ENCODE measurements at regions not wholly inside any gene's neighbourhood (a gene's known extent, or its start where the extent isn't known, plus 50 kb on each side); places are given as distances from the start of the nearest gene placed in this dataset.

DNA sequence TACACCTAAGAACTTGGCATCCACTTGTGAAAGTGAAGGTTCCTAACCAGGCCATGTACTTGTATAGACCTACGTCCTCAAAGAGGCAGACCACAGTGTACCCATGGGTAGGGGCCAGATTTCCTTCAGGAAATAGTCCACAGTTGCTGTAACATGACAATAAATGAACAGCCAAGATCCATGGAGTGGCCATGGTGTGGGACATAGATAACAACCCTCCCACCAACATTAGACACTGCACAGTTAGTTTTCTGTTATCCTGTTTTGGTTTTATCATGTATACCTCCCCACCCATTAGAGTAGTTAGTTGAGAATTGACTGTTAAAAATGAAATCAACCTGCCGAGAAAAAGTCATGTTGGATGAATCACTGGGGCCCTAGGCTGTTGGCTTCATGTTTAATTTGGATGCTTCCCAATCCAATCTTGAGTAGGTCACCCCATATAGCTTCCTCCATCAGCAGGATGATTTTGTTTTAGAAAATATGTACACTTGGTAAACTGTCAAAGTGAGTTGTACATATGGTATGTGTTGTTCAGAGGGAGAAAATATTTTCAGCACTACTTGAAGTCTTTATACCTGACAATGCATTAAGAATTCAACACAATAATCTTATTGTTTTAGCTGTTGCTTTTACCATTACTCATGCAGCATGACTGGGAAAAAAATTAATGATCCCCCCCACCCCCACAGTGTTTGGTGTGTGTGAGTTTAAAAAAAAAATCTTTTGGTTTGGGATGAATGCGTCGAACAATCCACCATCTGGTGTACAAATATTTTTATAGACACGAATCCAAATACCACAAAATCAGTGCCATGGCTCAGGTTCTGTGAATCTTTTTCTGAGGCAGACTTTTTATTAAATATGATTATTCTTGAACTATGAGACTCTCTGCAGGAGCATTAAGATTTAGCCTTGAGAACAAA lies 88.3 kb upstream of the ARHGAP29 start:
- no peak for DNase-seq

DNA sequence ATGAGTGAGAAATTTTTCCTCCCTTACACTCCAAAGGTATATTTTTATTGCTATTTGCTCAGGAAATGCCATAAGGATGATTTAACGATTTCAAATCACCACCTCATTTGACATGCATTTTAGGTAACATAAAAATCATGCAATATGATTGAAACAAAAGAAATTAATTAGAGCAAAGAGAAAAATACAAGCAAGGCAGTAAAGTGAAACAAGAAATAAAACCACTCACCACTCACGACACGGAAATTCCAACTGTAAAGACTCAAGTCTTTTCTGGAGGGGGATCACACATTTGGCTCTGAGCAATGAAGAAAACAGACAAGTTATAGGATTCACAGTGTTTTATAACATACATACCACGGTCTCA lies 86.8 kb upstream of the ARHGAP29 start:
- DNase-seq = no peak

DNA sequence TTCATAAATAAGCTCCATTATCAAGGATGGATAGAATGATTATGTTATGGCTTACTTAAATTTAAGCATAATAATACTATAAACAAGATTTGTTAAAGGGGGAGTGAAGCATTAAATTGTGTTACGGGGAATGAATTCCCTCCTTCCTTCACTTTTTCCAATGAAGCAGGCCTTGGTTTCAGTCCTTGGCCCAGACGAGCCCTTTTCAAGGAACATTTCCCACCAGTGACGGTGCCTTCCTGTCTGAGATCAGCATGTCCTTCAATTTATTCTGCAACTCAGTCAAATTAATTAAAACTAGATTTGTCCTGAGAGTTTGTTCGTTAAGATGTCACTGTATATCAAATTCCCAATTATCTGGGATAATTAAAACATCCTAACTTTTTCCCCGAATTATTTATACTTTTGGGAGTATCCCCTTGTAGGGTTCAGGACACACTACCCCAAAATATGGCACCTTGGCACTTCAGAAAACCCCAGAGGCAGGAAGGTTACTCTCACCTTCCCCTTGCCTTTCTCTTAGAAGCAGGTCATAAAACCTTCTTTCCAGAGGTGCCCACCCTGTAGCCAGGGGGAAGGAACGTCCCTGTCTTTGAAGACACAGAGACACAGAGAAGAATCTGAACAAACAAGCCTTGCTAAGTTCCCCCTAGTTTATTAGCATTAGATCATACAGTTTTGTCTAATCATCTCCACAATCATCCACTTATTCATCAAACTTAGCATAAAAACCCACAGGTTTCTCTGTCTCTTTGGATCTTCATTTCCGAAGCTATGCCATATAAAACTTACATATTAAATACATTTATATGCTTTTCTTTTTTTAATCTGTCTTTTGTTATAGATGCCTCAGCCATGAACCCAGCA lies 86.2 kb upstream of the ARHGAP29 start:
- no peak for DNase-seq

DNA sequence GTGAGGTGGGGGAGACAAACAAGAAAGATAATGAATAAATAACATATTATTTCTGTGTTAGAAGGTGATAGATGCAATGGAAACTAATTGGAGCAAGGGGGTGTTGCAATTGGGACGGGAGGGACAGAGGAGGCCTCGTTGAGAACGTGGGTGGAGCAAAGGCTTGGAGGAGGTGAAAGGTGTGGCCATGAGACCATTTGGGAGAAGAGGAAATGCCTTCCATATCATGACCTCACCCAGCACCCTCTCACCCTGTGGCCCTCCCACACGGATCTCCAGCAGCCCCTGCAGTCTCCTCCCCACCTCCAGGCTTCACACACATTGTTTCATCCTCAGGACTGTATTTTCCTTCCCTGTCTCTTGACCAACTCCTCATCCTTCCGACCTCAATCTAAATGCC lies 85.3 kb upstream of the ARHGAP29 start:
- DNase-seq = no peak

DNA sequence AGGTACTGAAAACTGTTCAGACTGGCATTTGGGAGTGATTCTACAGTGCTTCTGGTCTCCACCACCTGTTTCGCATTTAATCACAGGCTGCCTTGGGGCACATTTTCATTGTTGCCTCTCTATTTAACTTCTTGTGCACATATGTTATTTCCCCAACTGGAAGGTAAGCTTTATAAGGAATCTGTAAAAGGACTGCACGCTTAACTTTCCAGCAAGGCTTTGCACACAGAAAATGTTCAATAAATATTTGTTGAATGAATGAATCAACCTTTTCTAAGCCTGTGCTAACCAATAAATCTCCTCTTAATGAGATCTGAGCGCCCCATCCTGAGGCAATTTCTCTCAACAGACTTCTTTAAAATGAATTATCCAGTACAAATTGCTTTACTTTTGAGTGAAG lies 84.3 kb upstream of the ARHGAP29 start:
- no peak for DNase-seq

DNA sequence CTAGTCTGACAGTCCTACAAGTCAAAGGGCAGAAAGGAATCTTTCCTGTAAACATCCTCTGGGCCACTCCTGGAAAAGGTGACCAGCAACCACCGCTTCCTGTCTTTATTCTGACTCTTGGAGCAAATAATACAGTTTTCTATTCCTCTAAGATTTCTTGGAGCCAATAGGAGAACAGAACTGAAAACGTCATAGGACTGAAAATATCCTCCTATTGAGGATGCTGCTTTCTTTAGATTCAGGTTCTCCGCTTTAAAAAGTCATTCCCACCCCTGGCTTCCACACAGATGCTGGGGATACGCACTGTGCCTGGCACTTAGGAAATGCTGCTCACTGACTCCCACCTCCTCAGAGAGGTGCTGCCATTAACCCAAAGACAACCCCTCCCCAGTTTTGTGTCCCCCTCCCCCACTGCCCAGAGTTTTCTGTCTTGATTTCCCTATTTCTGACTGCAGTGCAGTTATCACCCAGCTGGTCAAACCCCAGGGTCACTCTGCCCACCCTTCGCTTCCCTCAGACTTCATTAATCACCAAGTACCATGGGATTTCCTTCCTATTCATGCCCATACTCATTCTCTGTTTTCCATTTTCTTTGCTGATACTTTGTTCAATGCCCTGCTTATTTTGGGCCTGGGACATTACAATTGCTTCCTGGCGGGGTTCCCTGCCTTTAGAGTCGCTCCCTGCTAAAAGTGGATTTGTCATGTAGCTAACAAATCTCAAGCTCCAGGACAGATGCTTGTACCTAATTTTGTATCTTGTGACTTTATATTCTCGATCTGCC lies 82.1 kb upstream of the ARHGAP29 start:
- no peak for DNase-seq

DNA sequence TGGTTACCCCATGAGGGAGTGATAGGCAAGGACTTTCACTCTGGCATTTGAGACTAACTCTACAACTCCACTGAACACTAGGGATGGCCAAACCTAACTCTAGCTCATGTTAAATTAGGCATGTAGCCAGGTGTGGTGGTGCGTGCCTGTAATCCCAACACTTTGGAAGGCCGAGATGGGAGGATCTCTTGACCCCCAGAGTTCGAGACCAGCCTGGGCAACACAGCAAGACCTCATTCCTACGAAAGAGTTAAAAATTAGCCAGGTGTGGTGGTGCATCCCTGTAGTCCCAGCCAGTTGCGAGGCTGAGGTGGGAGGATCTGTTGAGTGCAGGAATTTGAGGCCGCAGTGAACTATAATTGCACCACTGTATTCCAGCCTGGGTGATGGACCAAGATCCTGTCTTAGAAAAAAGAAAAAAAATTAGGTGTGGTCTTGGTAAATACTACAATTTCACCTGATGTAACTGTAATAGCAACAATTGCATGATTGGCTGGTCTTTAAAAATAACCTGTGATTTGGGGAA lies 81.2 kb upstream of the ARHGAP29 start:
- DNase-seq = no peak

DNA sequence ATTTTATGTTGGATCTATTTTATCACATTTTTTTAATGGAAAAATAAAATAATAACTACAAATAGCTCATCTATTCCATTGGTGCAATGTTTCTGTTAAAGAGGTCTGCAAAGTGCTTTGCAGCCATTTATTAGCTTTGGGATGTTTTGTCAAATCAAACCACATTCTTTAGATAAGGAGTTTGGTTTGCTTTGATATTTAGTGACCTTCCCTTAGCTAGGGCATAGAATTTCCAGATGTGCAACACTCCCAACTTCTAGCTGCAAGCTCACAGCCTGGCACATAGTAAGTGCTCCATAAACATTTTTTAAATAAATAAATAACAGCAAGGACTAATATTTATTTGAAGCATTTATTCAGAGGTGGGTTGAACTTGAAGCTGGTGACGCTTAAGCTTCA lies 80.4 kb upstream of the ARHGAP29 start:
- no peak for DNase-seq

DNA sequence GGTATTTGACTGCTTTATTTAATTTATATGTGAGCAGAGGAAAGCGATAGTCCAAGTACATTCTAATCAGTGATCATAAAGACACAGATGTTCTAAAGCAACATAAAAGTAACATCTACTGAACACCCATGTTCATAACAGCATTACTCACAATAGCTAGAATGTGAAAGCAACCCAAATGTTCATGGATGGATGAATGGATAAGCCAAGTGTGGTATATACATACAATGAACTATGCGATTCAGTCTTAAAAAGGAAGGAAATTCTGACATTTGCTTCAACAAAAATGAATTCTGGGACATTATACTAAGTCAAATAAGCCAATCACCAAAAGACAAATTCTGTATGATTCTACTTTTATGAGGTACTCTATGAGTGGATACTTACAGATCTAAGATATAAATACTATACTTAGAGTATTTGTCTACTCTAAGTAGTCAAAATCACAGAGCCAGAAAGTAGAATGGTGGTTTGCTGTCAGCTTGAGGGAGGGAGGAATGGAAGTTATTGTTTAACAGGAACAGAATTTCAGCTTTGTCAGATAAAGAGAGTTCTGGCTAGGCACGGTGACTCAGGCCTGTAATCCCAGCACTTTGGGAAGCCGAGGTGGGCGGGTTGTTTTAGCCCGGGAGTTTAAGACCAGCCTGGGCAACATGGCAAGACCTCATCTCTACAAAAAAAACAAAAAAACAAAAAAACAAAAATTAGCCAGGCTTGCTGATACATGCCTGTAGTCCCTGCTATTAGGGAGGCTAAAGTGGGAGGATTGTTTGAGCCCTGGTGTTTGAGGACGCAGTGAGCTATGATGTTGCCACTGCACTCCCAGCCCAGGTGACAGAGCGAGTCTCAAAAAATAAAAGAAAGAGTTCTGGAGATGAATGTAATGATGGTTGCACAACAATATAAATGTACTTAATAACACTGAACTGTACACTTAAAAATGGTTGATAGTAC lies 79.7 kb upstream of the ARHGAP29 start:
- no peak for DNase-seq

DNA sequence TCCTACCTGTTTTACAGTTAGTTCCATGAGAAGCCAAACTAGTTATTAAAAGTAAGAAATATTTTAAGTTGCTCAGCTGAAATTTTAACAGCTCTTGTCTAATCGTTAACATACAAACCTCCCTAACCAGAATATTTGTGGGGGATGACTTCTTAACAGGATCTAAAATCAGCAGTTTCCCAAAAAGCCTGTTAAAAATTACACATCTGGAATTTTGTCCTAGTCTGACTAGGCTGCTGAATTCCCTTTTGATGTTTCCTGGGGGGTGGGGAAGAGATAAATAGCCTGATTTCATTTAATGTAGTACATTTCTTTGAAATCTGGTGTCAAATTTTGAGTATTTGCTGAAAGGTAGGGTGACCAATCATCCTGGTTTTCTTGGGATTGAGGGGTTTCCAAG lies 78.8 kb upstream of the ARHGAP29 start:
- DNase-seq = no peak

DNA sequence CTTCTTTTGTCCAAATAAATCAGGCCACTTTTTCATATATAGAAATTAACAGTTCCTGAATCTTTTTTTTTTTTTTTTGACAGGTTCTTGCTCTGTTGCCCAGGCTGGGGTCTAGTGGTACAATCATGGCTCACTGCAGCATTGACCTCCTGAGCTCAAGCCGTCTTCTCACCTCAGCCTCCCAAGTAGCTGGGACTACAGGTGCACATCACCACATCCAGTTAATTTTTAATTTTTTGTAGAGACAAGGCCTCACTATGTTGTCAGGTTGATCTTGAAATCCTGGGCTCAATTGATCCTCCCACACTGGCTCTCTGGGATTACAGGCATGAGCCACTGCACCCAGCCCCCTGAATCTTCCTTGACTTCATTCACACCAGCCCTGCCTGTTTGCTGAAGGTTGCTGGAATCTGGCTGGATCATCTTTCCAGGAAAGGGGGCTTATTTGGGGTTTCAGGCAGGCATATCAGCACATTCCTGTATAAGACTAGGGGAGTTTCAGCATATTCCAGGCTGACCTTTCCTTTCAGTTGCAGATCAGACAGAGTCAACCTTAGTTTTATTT lies 78.2 kb upstream of the ARHGAP29 start:
- no peak for DNase-seq

DNA sequence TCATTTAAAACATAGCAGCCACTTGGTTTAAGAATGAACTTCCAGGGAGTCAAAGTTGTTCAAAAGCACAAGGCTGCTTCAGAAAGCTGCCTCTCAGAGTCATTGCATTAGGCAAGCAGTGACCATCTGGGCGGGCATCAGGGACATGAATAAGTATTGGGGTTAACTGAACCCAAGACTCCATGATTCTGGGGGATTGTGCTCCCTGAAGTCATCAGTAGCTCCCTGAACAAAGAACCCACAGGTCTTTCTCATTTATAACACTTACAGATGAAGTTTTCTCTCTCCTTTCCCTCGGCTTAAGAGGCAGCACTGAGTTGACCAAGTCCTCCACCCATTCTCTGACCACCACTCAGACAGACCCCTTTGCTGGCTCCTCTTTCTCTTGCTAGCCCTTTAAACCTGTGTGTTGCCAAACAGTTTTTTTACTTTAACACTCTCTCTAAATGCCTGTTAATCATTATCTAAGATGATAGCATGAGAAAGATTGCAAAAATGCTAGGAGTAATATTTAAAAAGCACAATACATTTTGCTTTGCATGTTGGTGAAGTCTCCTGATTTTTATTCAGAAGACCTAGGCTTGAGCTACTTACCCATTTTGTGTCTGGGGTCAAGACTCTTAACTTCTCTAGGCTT lies 77.0 kb upstream of the ARHGAP29 start:
- no peak for DNase-seq

DNA sequence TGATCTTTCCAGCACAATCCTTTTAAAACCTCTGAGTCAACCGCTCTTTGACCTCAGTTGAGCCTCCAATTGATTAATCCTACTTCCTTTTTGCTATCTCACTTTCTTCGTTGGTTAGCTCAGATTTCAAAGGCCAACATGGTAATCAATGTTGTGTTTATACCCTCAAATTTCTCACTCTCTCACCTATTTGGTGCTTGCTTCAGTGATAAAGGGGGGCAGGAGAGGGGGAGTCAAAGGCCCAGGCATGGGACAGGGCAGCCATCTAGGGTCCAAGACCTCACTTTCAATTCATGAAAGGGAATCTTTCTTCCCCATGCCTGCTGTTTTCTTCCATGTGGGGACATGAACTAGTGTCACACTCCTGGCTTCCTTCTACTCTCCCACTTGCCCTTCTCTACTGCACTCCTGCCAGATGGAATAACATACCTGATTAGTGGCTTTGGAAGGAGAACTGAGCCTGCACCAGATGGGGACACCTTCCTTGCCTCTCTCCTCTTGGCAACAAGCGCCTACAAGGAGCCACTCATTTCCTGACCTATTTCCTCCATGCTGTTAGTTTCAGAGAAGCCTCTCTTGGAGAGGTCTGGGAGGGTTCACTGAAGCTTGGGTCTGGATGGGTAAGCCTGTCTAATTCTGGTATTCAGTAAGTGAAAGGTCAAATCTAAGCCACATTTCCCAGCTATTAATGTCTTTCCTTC lies 73.3 kb upstream of the ARHGAP29 start:
- DNase-seq = no peak

DNA sequence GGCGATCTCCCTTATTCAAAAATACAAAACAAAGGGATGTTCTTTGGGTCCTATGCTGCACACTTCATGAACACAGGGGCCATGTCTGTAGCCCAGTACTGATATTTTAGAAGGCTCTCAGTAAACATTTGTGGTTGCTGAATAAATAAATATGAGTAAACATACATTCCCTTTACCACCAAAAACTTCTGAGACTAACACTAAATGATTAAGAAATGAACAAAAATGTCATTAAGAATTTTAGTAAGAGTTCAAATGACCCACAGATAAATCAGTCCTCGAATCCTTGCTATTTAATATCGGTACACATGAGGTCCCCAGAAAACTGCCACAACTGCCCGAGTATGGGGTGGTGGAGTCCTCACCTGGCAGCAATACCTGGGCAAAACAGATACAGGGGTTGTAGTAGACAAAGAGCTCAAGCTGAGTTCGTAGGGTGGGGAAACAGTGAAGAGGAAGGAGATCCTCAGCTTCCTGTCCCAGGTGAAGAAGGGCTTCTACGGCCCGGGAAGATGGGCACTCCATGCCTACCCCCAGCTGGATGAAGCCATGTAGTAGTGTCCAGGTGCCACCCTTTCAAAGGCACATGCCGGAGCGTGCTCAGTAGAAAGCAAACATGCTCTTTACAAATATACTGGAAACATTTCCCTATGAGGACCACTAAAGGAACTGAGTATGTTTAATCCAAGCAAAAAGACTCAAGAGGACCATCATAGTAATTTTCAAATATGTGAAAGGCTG lies 72.6 kb upstream of the ARHGAP29 start:
- DNase-seq = no peak

DNA sequence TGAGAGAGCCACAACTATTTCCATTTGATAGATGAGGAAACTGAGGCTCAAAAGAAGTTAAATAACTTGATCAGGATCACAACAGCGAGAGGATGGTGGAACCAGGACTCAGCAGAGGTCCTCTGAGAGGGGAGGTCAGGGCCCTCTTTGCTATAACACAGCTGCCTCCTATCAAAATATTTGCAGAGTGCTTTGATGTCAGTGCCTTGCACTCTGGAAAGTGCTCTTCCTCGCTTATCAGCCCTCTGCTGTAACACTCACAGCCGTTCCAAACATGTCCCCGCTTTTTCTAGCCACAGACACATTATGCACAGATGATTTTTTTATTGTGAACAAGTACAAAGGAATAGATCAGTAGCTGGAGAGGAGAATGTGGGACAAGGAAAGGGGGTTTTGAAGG lies 71.8 kb upstream of the ARHGAP29 start:
- no peak for DNase-seq

DNA sequence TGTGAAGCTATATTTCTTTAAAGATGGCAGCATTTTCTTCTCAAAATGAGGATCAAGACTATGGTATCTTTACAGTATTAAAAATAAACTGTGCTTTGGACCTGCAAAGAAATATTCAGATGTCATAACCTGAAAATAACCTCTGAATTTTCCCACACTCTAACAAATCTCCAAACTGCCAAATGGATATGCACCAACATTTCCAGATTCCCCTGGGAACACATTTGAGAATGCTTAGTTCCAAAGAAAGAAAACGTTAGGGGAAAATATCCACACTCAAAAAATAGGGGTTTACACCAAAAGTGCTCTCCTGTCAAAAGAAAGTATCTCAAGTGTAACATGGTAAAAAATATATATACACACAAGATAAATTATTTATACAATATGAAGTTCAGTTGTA lies 69.1 kb upstream of the ARHGAP29 start:
- DNase-seq = no peak

DNA sequence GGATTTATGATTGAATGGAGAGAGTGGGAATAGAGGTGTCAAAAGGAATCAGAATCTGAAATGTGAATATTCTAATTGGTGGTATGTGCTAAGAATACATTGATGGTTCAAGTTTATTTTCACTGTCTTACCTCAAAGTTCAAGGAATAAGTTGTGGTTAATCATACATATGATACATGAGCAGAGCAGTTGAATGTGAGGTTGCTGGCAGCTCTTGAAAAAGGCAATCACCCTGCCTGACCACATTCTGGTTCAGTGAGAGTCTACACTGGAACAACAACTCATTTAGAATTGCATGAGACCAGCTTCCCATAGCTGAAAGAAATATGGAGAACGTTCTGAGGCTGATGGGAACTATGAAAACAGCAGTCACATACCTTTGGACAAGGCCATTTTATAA lies 68.3 kb upstream of the ARHGAP29 start:
- DNase-seq = no peak

DNA sequence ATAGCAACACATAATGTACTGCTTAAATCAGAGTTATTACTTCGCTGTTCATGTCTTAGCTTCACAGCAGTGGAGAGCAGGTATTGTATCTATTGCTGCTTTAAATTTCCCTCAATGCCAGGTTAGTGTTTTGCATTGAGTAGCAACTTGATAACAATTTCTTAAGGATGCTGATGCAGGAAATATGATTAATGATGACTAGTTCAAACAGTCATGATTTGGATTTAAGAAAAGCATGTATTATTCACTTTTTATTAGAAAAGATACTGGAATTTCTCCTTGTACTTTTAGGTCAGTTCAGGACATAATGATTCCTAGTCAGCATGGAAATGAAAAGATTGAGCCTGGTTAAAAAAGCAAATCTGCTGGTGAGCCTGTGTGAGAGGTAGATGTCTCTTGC lies 67.2 kb upstream of the ARHGAP29 start:
- DNase-seq = no peak

DNA sequence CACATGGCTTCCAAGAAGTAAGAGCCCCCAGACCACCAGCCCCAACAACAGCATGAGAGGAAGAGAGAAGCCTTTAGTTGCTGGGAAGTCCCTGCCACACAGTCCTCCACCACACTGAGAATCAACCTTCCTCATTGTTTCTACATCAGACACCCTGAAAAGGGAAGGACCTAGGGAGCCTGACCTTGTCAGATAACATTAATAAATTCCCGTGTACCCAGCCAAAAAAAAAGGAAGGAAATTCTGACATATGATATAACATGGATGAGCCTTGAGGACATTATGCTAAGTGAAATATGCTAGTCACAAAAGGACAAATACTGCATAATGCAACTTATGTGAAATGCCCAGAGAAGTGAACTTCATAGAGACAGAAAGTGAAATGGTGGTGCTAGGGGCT lies 65.6 kb upstream of the ARHGAP29 start:
- DNase-seq = peak; percentile 56

DNA sequence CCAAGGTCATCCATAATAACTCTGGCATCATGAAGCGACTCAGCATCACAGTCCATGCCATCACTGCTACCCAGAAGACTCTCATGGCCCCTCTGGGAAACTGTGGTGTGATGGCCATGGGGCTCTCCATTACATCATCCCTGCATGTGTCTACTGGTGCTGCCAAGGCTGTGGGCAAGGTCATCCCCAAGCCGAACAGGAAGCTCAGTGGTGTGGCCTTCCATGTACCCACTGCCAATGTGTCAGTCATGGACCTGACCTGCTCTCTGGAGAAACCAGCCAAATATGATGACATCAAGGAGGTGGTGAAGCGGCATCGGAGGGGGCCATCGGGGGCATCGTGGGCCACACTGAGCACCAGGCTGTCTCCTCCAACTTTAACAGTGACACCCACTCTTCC lies 65.1 kb upstream of the ARHGAP29 start:
- DNase-seq = no peak
